Muscle layer of duodenum (tissue), 2 donors: ENCODE measurements at regions not wholly inside any gene's neighbourhood (a gene's known extent, or its start where the extent isn't known, plus 50 kb on each side); places are given as distances from the start of the nearest gene placed in this dataset.

Source experiments
- H3K27ac ChIP-seq: one replicate; pipeline ENCODE4 v1.7.0; 2013; ENCODE audit warnings: mild to moderate bottlenecking, low read length
- H3K27me3 ChIP-seq: one replicate; pipeline ENCODE4 v1.7.0; 2013; ENCODE audit warnings: low read depth, mild to moderate bottlenecking, control low read depth, low read length
- H3K36me3 ChIP-seq, 2 donors: one replicate each; pipeline ENCODE4 v1.7.0; 2013; ENCODE audit warnings: low read length in 2 of 2, control low read depth in 1 of 2, mild to moderate bottlenecking in 1 of 2; ENCODE audit not compliant: insufficient read depth in 2 of 2, control insufficient read depth in 1 of 2
- H3K4me1 ChIP-seq, 2 donors: one replicate each; pipeline ENCODE4 v1.7.0; 2013; ENCODE audit warnings: low read length in 2 of 2, mild to moderate bottlenecking in 2 of 2, control low read depth in 1 of 2, moderate library complexity in 1 of 2; ENCODE audit not compliant: insufficient read depth in 2 of 2, control insufficient read depth in 1 of 2
- H3K4me3 ChIP-seq, 2 donors: one replicate each; pipeline ENCODE4 v1.7.0; 2013; ENCODE audit warnings: low read length in 2 of 2, low read depth in 1 of 2, mild to moderate bottlenecking in 1 of 2
- H3K9me3 ChIP-seq, 2 donors: one replicate each; pipeline ENCODE4 v1.7.0; 2013; ENCODE audit warnings: low read length in 2 of 2, control low read depth in 1 of 2, mild to moderate bottlenecking in 1 of 2; ENCODE audit not compliant: control insufficient read depth in 1 of 2
- donor health status: healthy.

GRCh38 chr5:3186736-3187405 is 408.8 kb upstream of the IRX1 start:
- H3K9me3 ChIP-seq: no peaks in the 10 kb centered on the region
- no peak overlapping the region for H3K4me3 ChIP-seq
- no peaks in the 10 kb centered on the region for H3K27me3 ChIP-seq
- peaks cover 0 to 5% of the 10 kb centered on the region in 2 donors for H3K4me1 ChIP-seq
- H3K27ac ChIP-seq: no peak overlapping the region
- no peaks in the 10 kb centered on the region for H3K36me3 ChIP-seq

GRCh38 chr5:3186156-3186555 is 409.5 kb upstream of the IRX1 start:
- Histone ChIP-seq H3K9me3 (no peaks in the 10 kb centered on the region), H3K27me3 (no peaks in the 10 kb centered on the region), H3K4me1 (peaks cover 0 to 5% of the 10 kb centered on the region in 2 donors), H3K27ac (no peak overlapping the region), H3K36me3 (no peaks in the 10 kb centered on the region), H3K4me3 (no peak overlapping the region)

GRCh38 chr5:3185488-3185887 is 410.1 kb upstream of the IRX1 start:
- H3K27ac ChIP-seq: no peak overlapping the region
- H3K36me3 ChIP-seq: no peaks in the 10 kb centered on the region
- no peaks in the 10 kb centered on the region for H3K27me3 ChIP-seq
- peaks cover 0 to 5% of the 10 kb centered on the region in 2 donors for H3K4me1 ChIP-seq
- no peaks in the 10 kb centered on the region for H3K9me3 ChIP-seq
- no peak overlapping the region for H3K4me3 ChIP-seq

- H3K36me3 ChIP-seq: no peaks in the 10 kb centered on the region
- H3K4me1 ChIP-seq: no peaks in the 10 kb centered on the region
- H3K9me3 ChIP-seq: no peaks in the 10 kb centered on the region
- no peak overlapping the region for H3K4me3 ChIP-seq
- no peaks in the 10 kb centered on the region for H3K27me3 ChIP-seq
- H3K27ac ChIP-seq: no peak overlapping the region
These were observed 413.3 kb upstream of the IRX1 start for GRCh38 chr5:3182133-3182876.

GRCh38 chr5:3181671-3182070 is 414.0 kb upstream of the IRX1 start:
- no peaks in the 10 kb centered on the region for H3K4me1 ChIP-seq
- H3K4me3 ChIP-seq: no peak overlapping the region
- no peaks in the 10 kb centered on the region for H3K36me3 ChIP-seq
- no peaks in the 10 kb centered on the region for H3K27me3 ChIP-seq
- H3K9me3 ChIP-seq: no peaks in the 10 kb centered on the region
- no peak overlapping the region for H3K27ac ChIP-seq

- Histone ChIP-seq H3K27ac (no peak overlapping the region), H3K36me3 (no peaks in the 10 kb centered on the region), H3K9me3 (no peaks in the 10 kb centered on the region), H3K27me3 (no peaks in the 10 kb centered on the region), H3K4me3 (no peak overlapping the region), H3K4me1 (no peaks in the 10 kb centered on the region)
These were observed 415.0 kb upstream of the IRX1 start for GRCh38 chr5:3180636-3181035.

GRCh38 chr5:3179220-3179619 is 416.4 kb upstream of the IRX1 start:
- no peaks in the 10 kb centered on the region for H3K36me3 ChIP-seq
- H3K27me3 ChIP-seq: no peaks in the 10 kb centered on the region
- no peaks in the 10 kb centered on the region for H3K4me1 ChIP-seq
- no peaks in the 10 kb centered on the region for H3K9me3 ChIP-seq
- H3K27ac ChIP-seq: no peak overlapping the region
- H3K4me3 ChIP-seq: no peak overlapping the region

GRCh38 chr5:3177338-3177737 is 418.3 kb upstream of the IRX1 start:
- Histone ChIP-seq H3K9me3 (no peaks in the 10 kb centered on the region), H3K27ac (no peak overlapping the region), H3K4me3 (no peak overlapping the region), H3K4me1 (no peaks in the 10 kb centered on the region), H3K27me3 (no peaks in the 10 kb centered on the region), H3K36me3 (no peaks in the 10 kb centered on the region)

GRCh38 chr5:3175416-3175815 is 420.2 kb upstream of the IRX1 start:
- H3K27ac ChIP-seq: no peak overlapping the region
- H3K9me3 ChIP-seq: peaks cover 0 to 1% of the 10 kb centered on the region in 2 donors
- H3K4me1 ChIP-seq: no peaks in the 10 kb centered on the region
- H3K36me3 ChIP-seq: no peaks in the 10 kb centered on the region
- H3K4me3 ChIP-seq: no peak overlapping the region
- no peaks in the 10 kb centered on the region for H3K27me3 ChIP-seq

GRCh38 chr5:3167473-3167872 is 416.0 kb upstream of the IRX2 start:
- H3K9me3 ChIP-seq: peaks cover 5 to 19% of the 10 kb centered on the region in 2 donors
- H3K27me3 ChIP-seq: no peaks in the 10 kb centered on the region
- no peak overlapping the region for H3K27ac ChIP-seq
- no peak overlapping the region for H3K4me3 ChIP-seq
- H3K36me3 ChIP-seq: no peaks in the 10 kb centered on the region
- H3K4me1 ChIP-seq: no peaks in the 10 kb centered on the region

- H3K9me3 ChIP-seq: peaks cover 5 to 16% of the 10 kb centered on the region in 2 donors
- no peak overlapping the region for H3K4me3 ChIP-seq
- no peaks in the 10 kb centered on the region for H3K36me3 ChIP-seq
- H3K27ac ChIP-seq: no peak overlapping the region
- no peaks in the 10 kb centered on the region for H3K4me1 ChIP-seq
- H3K27me3 ChIP-seq: no peaks in the 10 kb centered on the region
These were observed 412.1 kb upstream of the IRX2 start for GRCh38 chr5:3163626-3164025.
